Left ventricle myocardium superior (tissue), 1 donor: ENCODE measurements at regions not wholly inside any gene's neighbourhood (a gene's known extent, or its start where the extent isn't known, plus 50 kb on each side); places are given as distances from the start of the nearest gene placed in this dataset.
"Not testable (repeated sequence)": the region's sequence is repeated elsewhere in the genome, so short reads cannot be mapped to it uniquely, and the experiment has no call there.

ENCODE experiments used
- ATAC-seq: fragments of 200-7000 bp; cut with Tn5 transposase; one replicate; pipeline ENCODE4 v1.9.1; 2020; ENCODE audit warnings: mild to moderate bottlenecking, moderate library complexity
- DNase-seq: peaks from one replicate; pipeline ENCODE4 v3.0.0-alpha.2; 2020
- intact Hi-C: fragments of 100-400 bp; cut with micrococcal nuclease; formaldehyde crosslinking; loops from one replicate; pipeline ENCODE4 v1.11.0; 2022
- donor health status: DM: no; HTN: yes; CAD: no; lungs with severe emphysema.

GRCh38 chr2:122808286-122808969 lies 1053.0 kb downstream of the TSN start:
- intact Hi-C loops, result no loop called here
- DNase-seq (no peak), ATAC-seq (no peak)

DNA sequence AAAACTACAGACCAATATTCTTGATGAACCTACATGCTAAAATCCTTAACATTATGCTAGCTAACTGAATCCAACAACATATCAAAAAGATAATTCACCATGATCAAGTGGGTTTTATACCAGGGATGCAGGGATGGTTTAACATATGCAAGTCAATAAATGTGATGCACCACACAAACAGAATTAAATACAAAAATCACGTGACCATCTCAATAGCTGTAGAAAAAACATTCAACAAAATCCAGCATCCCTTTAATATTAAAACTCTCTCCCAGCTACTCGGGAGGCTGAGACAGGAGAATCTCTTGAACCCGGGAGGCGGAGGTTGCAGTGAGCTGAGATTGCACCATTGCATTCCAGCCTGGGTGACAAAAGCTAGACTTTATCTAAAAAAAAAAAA lies 1056.8 kb downstream of the TSN start:
- intact Hi-C loops, ATAC-seq, DNase-seq: not testable (repeated sequence)

DNA sequence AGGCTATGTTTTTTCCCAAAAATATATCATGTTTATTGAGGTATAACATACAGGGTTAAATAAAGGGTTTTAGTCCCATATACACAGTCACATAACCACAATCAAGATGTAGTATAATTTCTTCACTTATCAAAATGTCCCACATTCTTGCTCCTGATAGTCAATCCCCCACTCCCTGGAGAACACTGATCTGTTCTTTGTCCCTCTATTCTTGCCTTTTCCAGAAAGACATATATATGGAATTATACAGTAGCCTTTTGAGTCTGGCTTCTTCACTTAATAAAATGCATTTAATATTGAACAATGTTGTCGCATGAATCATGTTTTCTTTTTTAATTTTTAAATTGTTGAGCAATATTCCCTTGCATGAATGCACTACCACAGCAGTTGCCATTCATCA lies 1059.7 kb downstream of the TSN start:
- intact Hi-C loops, result no loop called here
- ATAC-seq, result no peak
- no peak for DNase-seq

- intact Hi-C loops, result no loop called here
- ATAC-seq, result no peak
- no peak for DNase-seq
Measured at GRCh38 chr2:122816803-122817202, 1061.4 kb downstream of the TSN start.

DNA sequence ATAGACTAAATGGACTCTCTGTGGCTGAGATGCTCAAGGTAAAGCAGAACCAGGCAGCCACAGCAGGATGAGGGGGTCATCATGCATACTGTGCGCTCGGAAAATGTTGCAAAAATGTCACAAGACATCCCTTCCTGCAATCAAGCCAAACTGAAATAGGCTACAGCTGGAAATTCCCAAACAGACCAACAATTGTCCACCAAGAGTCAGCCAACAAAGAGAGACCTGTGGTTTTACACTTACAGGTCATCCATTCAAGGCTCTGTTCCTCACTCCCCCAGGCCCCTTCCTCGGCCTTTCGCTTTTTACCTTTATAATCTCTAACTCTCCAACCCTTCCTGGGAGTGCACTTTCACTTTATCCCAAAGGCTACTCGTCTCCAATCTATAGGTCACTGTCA lies 1066.9 kb downstream of the TSN start:
- DNase-seq (no peak), ATAC-seq (no peak)
- intact Hi-C loops, result no loop called here

DNA sequence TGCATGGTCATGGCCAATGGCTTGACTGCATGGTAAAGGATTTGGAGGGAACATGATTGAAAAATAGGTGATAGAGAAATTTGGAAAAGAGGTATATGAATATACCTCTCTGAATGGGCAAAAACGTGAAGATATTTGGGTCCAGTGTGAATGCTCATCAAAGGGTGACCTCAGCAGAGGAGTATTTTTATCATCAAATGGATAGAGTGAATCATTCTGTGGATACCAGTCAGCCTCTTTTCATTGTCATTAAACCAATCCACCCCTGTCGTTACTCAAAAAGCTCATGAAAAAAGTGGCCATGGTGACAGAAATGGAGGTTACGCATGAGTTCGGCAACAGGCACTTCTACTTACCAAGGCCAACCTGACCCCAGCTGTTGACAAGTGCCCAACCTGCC lies 1074.7 kb downstream of the TSN start:
- intact Hi-C loops, result no loop called here
- DNase-seq (no peak), ATAC-seq (no peak)

DNA sequence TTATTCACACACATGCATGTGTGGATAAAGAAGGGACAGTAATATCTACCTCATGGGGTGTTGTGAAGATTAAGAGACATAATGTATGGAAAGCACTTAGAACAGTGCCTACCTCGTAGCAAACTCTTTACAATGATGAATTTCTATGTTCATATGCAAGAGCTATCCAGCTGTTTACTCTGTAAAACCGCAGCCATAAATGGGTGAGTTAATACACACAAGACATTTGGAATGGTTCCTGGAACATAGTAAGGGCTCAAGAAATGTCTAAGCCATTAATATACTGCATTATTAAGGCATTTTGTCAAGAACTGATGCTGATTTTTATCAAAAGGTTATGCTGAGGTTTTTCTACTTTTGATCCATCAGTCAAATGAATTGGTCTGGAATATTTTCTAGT lies 1076.2 kb downstream of the TSN start:
- ATAC-seq, result no peak
- intact Hi-C loops, result no loop called here
- no peak for DNase-seq

- intact Hi-C loops, result no loop called here
- no peak for DNase-seq
- no peak for ATAC-seq
Measured at GRCh38 chr2:122843503-122843902, 1088.1 kb downstream of the TSN start.

DNA sequence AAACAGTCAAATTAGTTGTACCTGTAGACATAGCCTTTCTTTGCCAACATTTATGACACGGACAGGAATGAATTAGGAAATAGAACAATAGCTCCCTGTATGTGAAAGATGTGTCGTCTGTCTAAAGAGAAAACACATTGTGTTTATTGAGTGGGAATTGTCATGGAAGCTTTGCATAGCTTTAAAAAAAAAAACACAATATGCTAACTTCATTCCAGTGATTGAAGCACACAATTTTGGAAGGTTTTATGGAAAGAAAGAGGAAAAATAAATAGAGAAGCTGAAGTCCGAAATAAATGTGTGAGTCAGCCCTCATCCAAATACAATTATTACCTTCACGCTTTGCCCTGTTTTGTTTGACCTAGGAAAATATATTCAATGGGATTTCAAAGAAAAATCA lies 1095.7 kb downstream of the TSN start:
- DNase-seq (no peak), ATAC-seq (no peak)
- intact Hi-C loops, result no loop called here

DNA sequence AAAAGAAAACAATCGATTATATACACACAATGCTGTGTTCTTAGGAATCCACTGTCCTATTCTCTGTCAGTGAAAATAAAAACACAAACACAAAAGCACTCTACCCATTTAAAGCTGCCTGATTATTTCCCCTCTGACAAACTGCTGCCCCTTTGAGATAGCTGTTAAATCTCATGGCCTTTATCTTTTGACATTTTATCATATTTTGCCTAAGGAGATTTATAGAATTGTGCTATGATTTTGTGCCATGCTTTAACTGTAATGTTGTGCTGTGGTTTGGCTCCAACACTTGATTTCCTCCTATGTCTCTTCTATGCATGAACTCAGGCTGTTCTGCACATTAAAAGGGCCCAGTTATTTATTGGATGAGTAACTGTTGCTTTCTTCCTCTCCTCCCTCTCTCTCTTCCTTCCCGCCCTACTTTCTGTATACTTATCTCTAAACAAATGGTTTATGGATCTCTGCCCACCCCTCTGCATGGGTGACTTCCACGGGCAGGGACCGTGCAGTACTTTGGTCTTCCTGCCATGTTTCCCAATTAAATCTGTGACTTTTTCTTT lies 1096.6 kb downstream of the TSN start:
- intact Hi-C loops, result no loop called here
- DNase-seq (no peak), ATAC-seq (no peak)

DNA sequence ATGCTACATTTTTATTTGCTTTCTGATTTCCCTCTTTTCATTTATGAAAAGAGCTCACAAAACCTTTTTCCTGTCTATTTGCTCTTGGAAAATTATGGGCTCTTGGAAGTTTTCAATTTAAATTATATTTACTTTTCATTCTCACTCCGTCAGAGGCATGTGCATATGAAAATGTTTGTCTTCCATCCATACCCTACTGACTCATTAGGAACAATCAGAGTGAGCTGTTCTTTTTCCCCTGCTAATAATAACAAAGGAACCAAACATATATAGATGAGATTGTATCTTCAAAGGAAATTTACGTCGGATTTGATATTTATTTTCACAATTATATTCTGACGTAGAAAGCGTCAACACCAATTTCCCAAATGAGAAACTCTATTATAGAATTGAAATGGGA lies 1101.2 kb downstream of the TSN start:
- no peak for DNase-seq
- intact Hi-C loops, result no loop called here

GRCh38 chr2:122858075-122858702 lies 1102.7 kb downstream of the TSN start:
- DNase-seq (no peak), ATAC-seq (no peak)
- intact Hi-C loops, result no loop called here

More for the DNA sequence above, 1101.2 kb downstream of the TSN start:
- ATAC-seq, result no peak

DNA sequence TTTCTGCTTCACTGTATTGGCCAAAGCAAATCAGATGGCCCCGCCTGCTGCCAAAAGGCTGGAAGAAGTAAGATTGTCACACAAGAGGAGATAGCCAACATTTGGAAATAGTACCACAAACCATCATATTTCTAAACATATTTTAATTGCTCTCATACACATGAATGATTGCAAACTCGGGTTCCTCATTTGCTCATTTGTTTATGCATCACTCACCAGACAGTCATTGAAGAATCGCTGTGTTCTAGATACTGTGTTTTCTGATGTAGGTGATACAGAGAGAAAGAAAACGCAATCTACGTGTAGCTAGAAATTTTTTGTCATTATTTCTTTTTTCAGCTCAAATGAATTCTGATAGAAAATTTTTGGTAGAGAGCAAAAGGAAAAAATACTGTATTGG lies 1103.4 kb downstream of the TSN start:
- ATAC-seq, result no peak
- intact Hi-C loops, result no loop called here
- no peak for DNase-seq

- ATAC-seq, result no peak
- intact Hi-C loops, result no loop called here
- DNase-seq, result no peak
Measured at GRCh38 chr2:122859260-122859659, 1103.8 kb downstream of the TSN start.

DNA sequence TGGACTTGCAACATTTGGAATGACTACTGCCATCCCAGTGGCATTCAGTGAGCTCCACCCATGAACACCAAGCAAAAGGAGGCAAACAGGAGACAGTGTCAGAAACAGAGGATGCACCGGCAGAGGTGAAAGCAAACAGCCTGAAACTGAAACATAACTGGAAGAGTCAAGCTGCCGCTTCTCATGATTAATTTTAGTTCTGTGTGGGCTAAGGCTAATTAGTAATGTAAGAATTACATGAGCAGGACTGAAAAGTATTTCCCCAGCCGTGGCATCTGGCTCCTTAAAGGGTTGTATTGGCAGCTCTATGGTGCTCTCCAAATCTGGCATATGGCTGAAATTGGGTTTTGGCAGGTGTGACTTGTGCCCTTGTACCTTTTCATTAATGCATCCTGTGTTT lies 1108.1 kb downstream of the TSN start:
- DNase-seq, result no peak
- intact Hi-C loops, result no loop called here
- ATAC-seq, result no peak

DNA sequence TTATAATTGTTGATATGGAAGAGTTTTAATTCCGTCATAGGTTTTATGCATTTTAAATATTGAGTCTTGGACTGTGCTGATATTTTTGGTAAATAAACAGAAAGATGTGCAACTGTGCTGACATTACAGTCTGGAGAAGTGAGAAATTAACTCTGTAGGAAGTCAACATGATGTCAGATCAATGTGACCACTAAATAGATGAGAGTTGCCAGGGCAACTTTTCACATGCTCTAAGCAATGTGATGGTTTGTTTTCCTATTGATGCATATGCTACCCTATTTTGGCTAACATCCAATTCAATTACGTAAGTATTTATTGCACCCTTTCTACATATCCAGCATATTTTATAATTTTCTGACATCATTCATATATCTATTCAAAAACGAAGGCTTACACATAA lies 1109.3 kb downstream of the TSN start:
- no peak for ATAC-seq
- no peak for DNase-seq
- intact Hi-C loops, result no loop called here

GRCh38 chr2:122866095-122866494 lies 1110.6 kb downstream of the TSN start:
- ATAC-seq, result no peak
- no peak for DNase-seq
- intact Hi-C loops, result no loop called here

DNA sequence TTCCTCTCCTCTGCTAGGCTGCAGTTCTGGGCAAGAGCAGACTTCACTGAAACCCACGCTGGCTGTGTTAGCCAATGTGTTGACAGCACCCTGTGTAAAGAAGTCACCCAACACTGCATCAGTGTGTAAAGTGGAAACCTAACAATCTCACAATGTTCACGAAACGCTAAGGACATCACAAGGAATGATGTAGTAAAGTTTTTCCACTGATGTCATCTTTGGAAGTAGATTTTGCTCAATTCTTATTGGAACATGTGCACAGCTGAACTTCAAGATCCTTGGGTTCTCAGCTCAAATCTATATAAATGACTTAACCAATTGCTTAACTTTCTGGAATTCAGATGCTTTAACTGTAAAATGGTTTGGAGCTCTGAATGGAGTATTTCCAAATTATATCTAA lies 1112.5 kb downstream of the TSN start:
- DNase-seq (no peak), ATAC-seq (no peak)
- intact Hi-C loops, result no loop called here

GRCh38 chr2:122868646-122869275 lies 1113.3 kb downstream of the TSN start:
- DNase-seq, result no peak
- ATAC-seq, result no peak
- intact Hi-C loops, result no loop called here

DNA sequence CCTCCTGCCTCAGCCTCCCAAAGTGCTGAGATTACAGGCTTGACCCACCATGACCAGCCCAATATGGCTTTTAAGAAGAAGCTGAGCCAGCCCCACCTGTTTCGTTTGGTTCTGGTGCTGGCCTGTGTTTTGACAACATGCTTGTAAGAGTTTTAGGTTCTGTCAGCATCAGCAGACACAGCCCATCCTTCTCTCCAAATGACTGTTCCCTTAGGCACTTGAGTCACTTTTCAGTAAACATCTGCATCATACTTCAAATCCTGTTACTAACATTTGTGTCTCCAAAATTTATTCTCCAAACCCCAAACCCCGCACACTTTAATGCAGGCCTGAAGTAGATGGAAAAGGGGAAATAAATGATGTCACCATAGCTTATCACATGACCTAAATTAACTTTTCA lies 1118.5 kb downstream of the TSN start:
- ATAC-seq (no peak), DNase-seq (no peak)
- intact Hi-C loops, result no loop called here
